K562 (cell line): ENCODE measurements at regions not wholly inside any gene's neighbourhood (a gene's known extent, or its start where the extent isn't known, plus 50 kb on each side); places are given as distances from the start of the nearest gene placed in this dataset.

Experiments used
- ATAC-seq: fragments of 200-7000 bp; cut with Tn5 transposase; 3 replicates; pipeline ENCODE4 v1.9.1; 2020; ENCODE audit warnings: moderate library complexity
- BruUV-seq: library from RNA; stranded (reverse); fragments of 400-500 nt; replicated peaks from 2 replicates; lab custom pipeline; 2021; lab: Mats Ljungman, UMichigan
- CTCF ChIA-PET: fragments of 300-600 bp; formaldehyde crosslinking; extraction: SDS; loops from one replicate; lab custom pipeline; 2021; ENCODE audit warnings: low intra/inter-chr PET ratio; lab: Yijun Ruan, JAX
- POLR2A ChIA-PET: fragments of 300-600, 350-650 bp; sonication (Branson Sonifier 250); formaldehyde crosslinking; extraction: SDS; loops from one replicate; lab custom pipeline; 2021; ENCODE audit warnings: antibody characterized with exemption, inconsistent platforms; lab: Yijun Ruan, JAX
- DNase-seq, 4 experiments: peaks; one replicate each; pipeline versions ENCODE4 v3.0.0 to v3.0.0-alpha.2; 2011 to 2018; ENCODE audit warnings: low spot score in 3 of 4, mixed read lengths in 3 of 4; ENCODE audit errors: extremely low read depth in 1 of 4
- FAIRE-seq: peaks from 2 replicates; lab custom pipeline; 2011; peaks lifted over from hg19 to GRCh38; lab: Jason Lieb, UNC
- H2AFZ ChIP-seq: 2 replicates; pipeline ENCODE4 v1.6.0; 2011; ENCODE audit warnings: low read depth, low read length, control low read depth, inconsistent platforms
- H3K27ac ChIP-seq: fragments of 200-600 bp; 3 replicates; pipeline ENCODE4 v1.8.0; 2011; ENCODE audit warnings: low read depth, mild to moderate bottlenecking, control low read depth, inconsistent platforms, low read length, moderate library complexity, mixed read lengths; ENCODE audit errors: extremely low read depth
- H3K27me3 ChIP-seq, 2 experiments: fragments of 300-600 bp in 1 of 2; 2 replicates in 1 of 2; 3 replicates in 1 of 2; pipeline versions ENCODE4 v1.6.0 to v1.8.0; 2011; ENCODE audit warnings: inconsistent platforms in 2 of 2, low read length in 2 of 2, mild to moderate bottlenecking in 1 of 2, mixed read lengths in 1 of 2, moderate library complexity in 1 of 2; ENCODE audit not compliant: control insufficient read depth in 2 of 2, insufficient read depth in 2 of 2
- H3K36me3 ChIP-seq: fragments of 300-600 bp; 3 replicates; pipeline ENCODE4 v1.8.0; 2011; ENCODE audit warnings: mild to moderate bottlenecking, low read length, inconsistent platforms; ENCODE audit not compliant: control insufficient read depth, insufficient read depth
- H3K4me1 ChIP-seq, 2 experiments: fragments of 200-600 bp in 1 of 2; replicated peaks in 1 of 2; 2 replicates in 1 of 2; 3 replicates in 1 of 2; pipeline versions ENCODE4 v1.5.1 to v1.8.0; 2011; ENCODE audit warnings: inconsistent platforms in 2 of 2, low read length in 2 of 2, mild to moderate bottlenecking in 1 of 2, mixed read lengths in 1 of 2, moderate library complexity in 1 of 2; ENCODE audit not compliant: control insufficient read depth in 2 of 2, insufficient read depth in 2 of 2
- H3K4me2 ChIP-seq: 2 replicates; pipeline ENCODE4 v1.6.1; 2011; ENCODE audit warnings: low read length, control low read depth, inconsistent platforms, mixed read lengths; ENCODE audit not compliant: insufficient read depth
- H3K4me3 ChIP-seq: fragments of 200-600 bp; sonication (generic), shearing (Covaris generic); 2 replicates; pipeline ENCODE4 v1.5.1; 2016; ENCODE audit warnings: control low read depth, inconsistent platforms
- H3K79me2 ChIP-seq: fragments of 200-600 bp; 3 replicates; pipeline ENCODE4 v1.8.0; 2011; ENCODE audit warnings: low read length, inconsistent platforms; ENCODE audit not compliant: control insufficient read depth, insufficient read depth
- H3K9ac ChIP-seq, 2 experiments: 2 replicates each; pipeline versions ENCODE4 v1.6.0 to v1.6.1; 2011; ENCODE audit warnings: low read depth in 2 of 2, low read length in 2 of 2, control low read depth in 1 of 2, inconsistent platforms in 1 of 2, mild to moderate bottlenecking in 1 of 2, mixed read lengths in 1 of 2; ENCODE audit not compliant: insufficient read depth in 1 of 2
- H3K9me1 ChIP-seq: one replicate; pipeline ENCODE4 v1.6.0; 2011; ENCODE audit warnings: inconsistent platforms, mild to moderate bottlenecking, low read length, moderate library complexity; ENCODE audit not compliant: control insufficient read depth, insufficient read depth
- H3K9me3 ChIP-seq: replicated peaks from 2 replicates; pipeline ENCODE4 v1.5.1; 2011; ENCODE audit warnings: low read depth, low read length, inconsistent platforms; ENCODE audit not compliant: control insufficient read depth, insufficient read depth
- H4K20me1 ChIP-seq: replicated peaks from 2 replicates; pipeline ENCODE4 v1.6.1; 2011; ENCODE audit warnings: low read length, inconsistent platforms, mixed read lengths; ENCODE audit not compliant: control insufficient read depth, insufficient read depth
- GATAD2A ChIP-seq: fragments of 450-650 bp; IDR thresholded peaks from 2 replicates; pipeline ENCODE4 v1.6.1; 2017
- GATAD2B ChIP-seq: fragments of 450-650 bp; IDR thresholded peaks from 2 replicates; pipeline ENCODE4 v1.6.1; 2017; ENCODE audit warnings: mild to moderate bottlenecking, borderline replicate concordance
- MAFG ChIP-seq: fragments of 450-650 bp; conservative IDR thresholded peaks from 2 replicates; pipeline ENCODE4 v1.6.1; 2016; ENCODE audit warnings: missing genetic modification characterization, missing compliant biosample characterization
- TCF7 ChIP-seq: sonication (generic); IDR thresholded peaks from 2 replicates; pipeline ENCODE4 v1.6.1; 2016; ENCODE audit warnings: antibody characterized with exemption, borderline replicate concordance
- TSC22D4 ChIP-seq: fragments of 450-650 bp; IDR thresholded peaks from 2 replicates; pipeline ENCODE4 v1.6.1; 2016; ENCODE audit warnings: missing genetic modification characterization, missing biosample characterization, control low read depth
- ZNF184 ChIP-seq: sonication (generic); formaldehyde crosslinking; IDR thresholded peaks from 2 replicates; pipeline ENCODE4 v1.5.0; 2020; ENCODE audit warnings: missing genetic modification reagents
- ZNF316 ChIP-seq: fragments of 450-650 bp; IDR thresholded peaks from 2 replicates; pipeline ENCODE4 v1.6.1; 2016
- WGBS: fragments of 100-300 bp; shearing (Covaris generic); methylation state at CpG from one replicate; pipeline ENCODE4 v1.1.6; 2016; ENCODE audit warnings: low coverage, mixed read lengths; ENCODE audit not compliant: insufficient coverage; ENCODE audit errors: missing lambda C conversion rate; 5-methylcytosine and 5-hydroxymethylcytosine counted together
- in situ Hi-C: fragments of 300-500 bp; cut with MboI; formaldehyde crosslinking; loops from 4 replicates; pipeline ENCODE4 v1.15.0; 2018; ENCODE audit warnings: inconsistent platforms, mixed read lengths
- intact Hi-C: fragments of 100-400 bp; cut with micrococcal nuclease; formaldehyde crosslinking; loops from 2 replicates; pipeline ENCODE4 v1.14.2; 2022
- TF ChIP-seq, protein P1 (sequence below): conservative IDR thresholded peaks from 2 replicates; pipeline ENCODE4 v1.6.1; 2011; ENCODE audit warnings: low read depth, mild to moderate bottlenecking, low read length; ENCODE audit not compliant: control insufficient read depth
- TF ChIP-seq, protein P2 (sequence below): fragments of 250-450 bp; sonication (Bioruptor Pico); IDR thresholded peaks from 2 replicates; pipeline ENCODE4 v1.4.0; 2020; ENCODE audit warnings: mild to moderate bottlenecking, moderate library complexity

DNA sequence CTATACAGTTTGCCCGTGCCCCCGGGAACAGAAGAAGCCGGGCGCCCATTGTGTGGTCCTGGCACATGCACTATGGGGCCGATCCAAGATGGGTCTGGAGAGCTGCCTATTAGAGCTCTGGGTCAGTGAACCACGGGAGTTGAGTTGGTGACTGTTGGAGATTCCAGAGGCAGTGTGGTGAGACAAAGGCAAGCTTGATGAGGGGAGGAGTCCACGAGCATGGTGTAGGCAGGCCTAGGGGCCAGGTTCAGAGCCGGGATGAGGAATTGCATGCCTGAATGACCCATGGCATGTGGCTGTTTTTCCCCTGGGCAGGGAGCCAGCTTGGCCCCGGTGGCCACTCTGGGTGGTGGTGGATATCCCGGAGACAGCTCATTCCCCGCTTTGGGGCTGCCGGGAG, 84.4 kb upstream of the STC2 start:
- in situ Hi-C loops: no loop called here
- Histone ChIP-seq H3K9me1 (no peaks in the 10 kb centered on the region), H2AFZ (no peak overlapping the region), H3K4me3 (no peak overlapping the region), H3K27me3 (peaks cover 10 to 43% of the 10 kb centered on the region in 2 experiments), H4K20me1 (no peaks in the 10 kb centered on the region), H3K9me3 (no peaks in the 10 kb centered on the region), H3K79me2 (no peaks in the 10 kb centered on the region), H3K4me1 (no peaks in the 10 kb centered on the region), H3K36me3 (no peaks in the 10 kb centered on the region), H3K4me2 (no peak overlapping the region), H3K27ac (no peak overlapping the region), H3K9ac (no peak overlapping the region)
- ChIA-PET CTCF (no interaction called here), POLR2A (no interaction called here)
- TF ChIP-seq, protein P1, sequence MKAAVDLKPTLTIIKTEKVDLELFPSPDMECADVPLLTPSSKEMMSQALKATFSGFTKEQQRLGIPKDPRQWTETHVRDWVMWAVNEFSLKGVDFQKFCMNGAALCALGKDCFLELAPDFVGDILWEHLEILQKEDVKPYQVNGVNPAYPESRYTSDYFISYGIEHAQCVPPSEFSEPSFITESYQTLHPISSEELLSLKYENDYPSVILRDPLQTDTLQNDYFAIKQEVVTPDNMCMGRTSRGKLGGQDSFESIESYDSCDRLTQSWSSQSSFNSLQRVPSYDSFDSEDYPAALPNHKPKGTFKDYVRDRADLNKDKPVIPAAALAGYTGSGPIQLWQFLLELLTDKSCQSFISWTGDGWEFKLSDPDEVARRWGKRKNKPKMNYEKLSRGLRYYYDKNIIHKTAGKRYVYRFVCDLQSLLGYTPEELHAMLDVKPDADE: no peak
- TF ChIP-seq ZNF184 (CRISPR knock-in tag) (no peak), TCF7 (no peak), TSC22D4 (tag) (no peak), ZNF316 (no peak), GATAD2A (no peak), GATAD2B (no peak), MAFG (tag) (no peak)
- TF ChIP-seq, protein P2, sequence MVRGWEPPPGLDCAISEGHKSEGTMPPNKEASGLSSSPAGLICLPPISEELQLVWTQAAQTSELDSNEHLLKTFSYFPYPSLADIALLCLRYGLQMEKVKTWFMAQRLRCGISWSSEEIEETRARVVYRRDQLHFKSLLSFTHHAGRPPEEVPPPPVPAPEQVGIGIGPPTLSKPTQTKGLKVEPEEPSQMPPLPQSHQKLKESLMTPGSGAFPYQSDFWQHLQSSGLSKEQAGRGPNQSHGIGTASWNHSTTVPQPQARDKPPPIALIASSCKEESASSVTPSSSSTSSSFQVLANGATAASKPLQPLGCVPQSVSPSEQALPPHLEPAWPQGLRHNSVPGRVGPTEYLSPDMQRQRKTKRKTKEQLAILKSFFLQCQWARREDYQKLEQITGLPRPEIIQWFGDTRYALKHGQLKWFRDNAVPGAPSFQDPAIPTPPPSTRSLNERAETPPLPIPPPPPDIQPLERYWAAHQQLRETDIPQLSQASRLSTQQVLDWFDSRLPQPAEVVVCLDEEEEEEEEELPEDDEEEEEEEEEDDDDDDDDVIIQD: no peak
- ATAC-seq (no peak), FAIRE-seq (no peak), DNase-seq (no peak)
- BruUV-seq: no TSS peak
- intact Hi-C loops: no loop called here
- WGBS: under 1% methylated on average over 12 of the region's 12 CpGs
